Ascending aorta (tissue), 2 donors: ENCODE measurements at regions not wholly inside any gene's neighbourhood (a gene's known extent, or its start where the extent isn't known, plus 50 kb on each side); places are given as distances from the start of the nearest gene placed in this dataset.

ENCODE experiments used
- DNase-seq, 2 donors: peaks; one replicate each; pipeline ENCODE4 v3.0.0-alpha.2; 2019; ENCODE audit warnings: low spot score in 2 of 2
- H3K27ac ChIP-seq, 2 donors: fragments of 200-600 bp; sonication (generic); one replicate each; pipeline ENCODE4 v1.5.1; 2016 to 2017; ENCODE audit warnings: mild to moderate bottlenecking in 1 of 2
- H3K27me3 ChIP-seq: fragments of 200-600 bp; sonication (generic); one replicate; pipeline ENCODE4 v1.5.1; 2017
- H3K36me3 ChIP-seq, 2 donors: fragments of 200-600 bp; sonication (generic); one replicate each; pipeline ENCODE4 v1.5.1; 2016
- H3K4me1 ChIP-seq, 2 donors: fragments of 200-600 bp; sonication (generic); one replicate each; pipeline ENCODE4 v1.5.1; 2016 to 2017; ENCODE audit warnings: mild to moderate bottlenecking in 1 of 2
- H3K4me3 ChIP-seq, 2 donors: fragments of 200-600 bp; sonication (generic); one replicate each; pipeline ENCODE4 v1.5.1; 2016 to 2017; ENCODE audit warnings: mild to moderate bottlenecking in 1 of 2
- H3K9me3 ChIP-seq, 2 donors: fragments of 200-600 bp; sonication (generic); one replicate each; pipeline ENCODE4 v1.5.1; 2016
- CTCF ChIP-seq, 3 experiments: fragments of 200-600 bp in 2 of 3; fragments of 450-650 bp in 1 of 3; sonication (generic) in 2 of 3; IDR thresholded peaks; one replicate each; pipeline ENCODE4 v1.5.1; 2016 to 2019; ENCODE audit warnings: antibody characterized with exemption in 3 of 3, mild to moderate bottlenecking in 1 of 3, moderate library complexity in 1 of 3
- intact Hi-C: fragments of 100-400 bp; cut with DNase I; formaldehyde crosslinking; loops from one replicate; pipeline ENCODE4 v1.15.1; 2023

GRCh38 chr2:236932831-236933361 lies 152.8 kb upstream of the COPS8 start:
- no peaks in the 10 kb centered on the region for H3K9me3 ChIP-seq
- H3K27ac ChIP-seq: no peak overlapping the region
- H3K4me1 ChIP-seq: no peaks in the 10 kb centered on the region
- H3K36me3 ChIP-seq: no peaks in the 10 kb centered on the region
- peak in 1 of 2 donors; percentile 16 for DNase-seq
- intact Hi-C loops: no loop called here
- H3K27me3 ChIP-seq: no peaks in the 10 kb centered on the region
- no peak for TF ChIP-seq CTCF (IDR thresholded peaks at IDR 0.05)
- H3K4me3 ChIP-seq: no peak overlapping the region

- no peaks in the 10 kb centered on the region for H3K9me3 ChIP-seq
- TF ChIP-seq CTCF (IDR thresholded peaks at IDR 0.05): no peak
- H3K36me3 ChIP-seq: no peaks in the 10 kb centered on the region
- peak in 1 of 2 donors; percentile 16 for DNase-seq
- H3K27ac ChIP-seq: no peak overlapping the region
- H3K4me1 ChIP-seq: no peaks in the 10 kb centered on the region
- intact Hi-C loops: no loop called here
- H3K4me3 ChIP-seq: no peak overlapping the region
- H3K27me3 ChIP-seq: no peaks in the 10 kb centered on the region
Observed at GRCh38 chr2:236934166-236934565, 151.5 kb upstream of the COPS8 start.

- intact Hi-C loops: no loop called here
- DNase-seq: peak in 1 of 2 donors; percentile 41
- no peaks in the 10 kb centered on the region for H3K36me3 ChIP-seq
- no peak overlapping the region for H3K4me3 ChIP-seq
- no peak for TF ChIP-seq CTCF (IDR thresholded peaks at IDR 0.05)
- no peaks in the 10 kb centered on the region for H3K27me3 ChIP-seq
- no peaks in the 10 kb centered on the region for H3K9me3 ChIP-seq
- H3K4me1 ChIP-seq: no peaks in the 10 kb centered on the region
- no peak overlapping the region for H3K27ac ChIP-seq
Observed at GRCh38 chr2:236934656-236935055, 151.0 kb upstream of the COPS8 start.

GRCh38 chr2:236935083-236935482 lies 150.6 kb upstream of the COPS8 start:
- H3K4me3 ChIP-seq: no peak overlapping the region
- TF ChIP-seq CTCF (IDR thresholded peaks at IDR 0.05): no peak
- H3K9me3 ChIP-seq: no peaks in the 10 kb centered on the region
- peak in 1 of 2 donors; percentile 7 for DNase-seq
- no peaks in the 10 kb centered on the region for H3K27me3 ChIP-seq
- intact Hi-C loops: no loop called here
- no peaks in the 10 kb centered on the region for H3K4me1 ChIP-seq
- H3K36me3 ChIP-seq: no peaks in the 10 kb centered on the region
- no peak overlapping the region for H3K27ac ChIP-seq

- Histone ChIP-seq H3K36me3 (no peaks in the 10 kb centered on the region), H3K9me3 (no peaks in the 10 kb centered on the region), H3K4me1 (no peaks in the 10 kb centered on the region), H3K4me3 (no peak overlapping the region), H3K27me3 (no peaks in the 10 kb centered on the region), H3K27ac (no peak overlapping the region)
- peak in 1 of 2 donors; percentile 19 for DNase-seq
- intact Hi-C loops: no loop called here
- TF ChIP-seq CTCF (IDR thresholded peaks at IDR 0.05): no peak
Observed at GRCh38 chr2:236935631-236936445, 149.9 kb upstream of the COPS8 start.
